NCI-H2227 (cell line): ENCODE measurements at regions not wholly inside any gene's neighbourhood (a gene's known extent, or its start where the extent isn't known, plus 50 kb on each side); places are given as distances from the start of the nearest gene placed in this dataset.

Experiments used
- DNase-seq: peaks from one replicate; lab custom pipeline; 2025; ENCODE audit not compliant: unreplicated experiment; lab: John Stamatoyannopoulos, UW

- no peak for DNase-seq
Observed at GRCh38 chr9:135023786-135024405, 63.6 kb upstream of the OLFM1 start.

DNA sequence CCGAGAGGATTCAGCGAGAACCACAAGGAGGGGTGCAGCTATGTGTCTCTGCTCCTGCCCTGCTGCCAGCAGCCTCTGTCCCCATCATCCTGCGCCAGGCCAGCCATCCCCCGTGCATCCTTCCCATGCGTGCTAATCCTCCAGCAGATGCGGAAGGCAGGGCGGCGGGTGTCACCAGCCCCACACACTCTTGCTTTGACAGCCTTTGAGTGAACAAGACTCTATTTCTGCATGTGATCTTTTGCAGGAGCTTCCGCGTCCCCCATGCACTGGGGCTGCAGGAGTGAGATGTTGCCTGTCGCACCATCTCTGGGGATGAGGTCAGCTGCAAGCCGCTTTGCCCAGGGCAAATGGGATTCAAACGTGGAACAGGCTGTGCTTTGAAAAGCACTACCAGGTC is 58.0 kb upstream of the OLFM1 start:
- DNase-seq: no peak

- DNase-seq: no peak
Observed at GRCh38 chr9:135029871-135030565, 57.5 kb upstream of the OLFM1 start.

DNA sequence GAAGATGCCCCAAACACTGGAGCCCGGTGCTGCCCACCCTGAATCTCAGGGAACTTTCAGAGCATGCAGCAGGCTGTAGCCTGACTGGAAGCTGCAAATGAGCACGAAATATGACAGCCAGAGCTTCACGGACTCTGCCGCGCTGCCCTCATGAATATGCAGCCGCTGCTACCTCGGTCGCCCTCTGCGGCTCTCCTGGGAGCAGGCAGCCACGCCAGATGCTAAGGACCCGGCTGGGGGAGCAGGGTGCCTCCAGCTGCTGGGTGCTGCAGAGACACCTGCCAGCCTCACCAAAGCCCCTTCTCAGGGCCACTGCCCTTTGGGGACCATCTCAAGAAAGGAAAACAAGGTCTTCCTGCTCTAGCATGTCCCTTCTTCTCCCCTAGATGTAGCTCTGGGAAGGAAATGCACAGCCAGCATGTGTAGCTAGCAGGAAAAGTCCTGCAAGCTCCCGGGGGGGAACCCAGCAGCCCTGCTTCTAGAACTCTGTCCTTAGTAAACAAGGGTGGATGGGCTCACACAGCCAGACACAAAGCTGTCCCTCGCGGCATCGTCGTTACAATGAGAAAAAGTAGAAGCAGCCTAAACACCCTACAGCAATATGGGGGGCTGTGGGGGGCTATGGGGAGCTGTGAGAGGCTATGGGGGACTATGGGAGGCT is 56.8 kb upstream of the OLFM1 start:
- peak; percentile 6 for DNase-seq

- no peak for DNase-seq
Observed at GRCh38 chr9:135032041-135032835, 55.2 kb upstream of the OLFM1 start.

- no peak for DNase-seq
Observed at GRCh38 chr9:135032868-135033460, 54.5 kb upstream of the OLFM1 start.

DNA sequence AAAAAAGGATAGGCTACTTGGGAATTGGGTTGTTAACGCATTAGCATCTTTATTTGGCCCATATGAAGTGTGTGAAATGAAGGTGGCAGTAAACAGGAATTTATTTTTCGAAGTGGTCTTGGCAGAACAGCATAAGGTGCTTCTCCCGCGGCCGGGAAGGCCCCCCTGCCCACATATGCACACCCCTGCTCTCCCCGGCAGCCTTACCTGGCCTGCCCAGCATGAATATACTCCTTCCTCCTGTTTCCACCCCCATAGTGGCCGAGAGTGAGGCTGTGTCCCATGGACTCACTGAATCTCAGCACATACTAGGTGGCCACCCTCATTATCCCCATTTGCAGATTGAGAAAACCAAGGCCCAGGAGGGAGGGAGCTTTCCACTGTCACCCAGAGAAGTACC is 54.0 kb upstream of the OLFM1 start:
- DNase-seq: no peak

DNA sequence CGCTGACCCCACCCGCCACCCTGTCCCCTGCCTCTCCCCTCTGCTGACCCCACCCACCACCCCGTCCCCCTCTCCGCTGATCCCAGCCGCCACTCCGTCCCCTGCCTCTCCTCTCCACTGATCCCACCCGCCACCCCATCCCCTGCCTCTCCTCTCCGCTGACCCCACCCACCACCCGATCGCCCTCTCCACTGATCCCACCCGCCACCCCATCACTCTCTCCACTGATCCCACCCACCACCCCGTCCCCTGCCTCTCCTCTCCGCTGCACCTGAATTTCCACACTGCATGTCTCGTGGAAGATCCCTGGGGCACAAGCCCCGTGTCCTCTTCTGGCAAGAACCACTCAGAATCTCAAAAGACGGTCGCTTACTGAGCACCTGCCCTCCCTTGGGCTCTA is 53.4 kb upstream of the OLFM1 start:
- no peak for DNase-seq

GRCh38 chr9:135035781-135036760 is 51.4 kb upstream of the OLFM1 start:
- no peak for DNase-seq

DNA sequence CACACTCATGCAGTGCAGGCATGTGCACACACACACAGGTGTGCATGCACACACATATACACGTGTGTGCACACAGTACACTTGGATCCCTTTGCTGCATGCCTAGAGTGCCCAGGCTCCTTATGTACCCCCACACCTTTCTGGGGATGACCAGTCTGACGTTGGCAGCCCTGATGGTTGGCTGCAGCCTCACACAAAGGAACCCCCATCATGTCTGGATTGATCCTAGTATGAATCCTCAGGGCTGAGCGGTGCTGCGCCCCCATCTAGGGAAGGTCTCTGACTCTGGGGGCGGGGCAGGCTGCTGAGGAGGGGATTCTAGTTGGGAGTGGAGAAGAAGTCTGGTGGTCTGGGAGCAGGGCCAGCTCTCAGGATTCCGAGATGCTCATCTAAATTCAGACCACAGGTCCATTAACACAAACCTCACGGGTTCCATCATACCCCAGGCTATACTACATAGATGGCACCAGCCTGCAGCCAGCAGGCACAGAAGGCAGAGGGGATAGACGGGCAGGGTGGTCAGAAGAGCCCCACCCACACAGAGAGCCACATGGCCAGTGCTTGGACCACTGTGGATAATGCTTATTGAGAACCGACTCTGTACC is 50.5 kb upstream of the OLFM1 start:
- DNase-seq: no peak

- no peak for DNase-seq
Observed at GRCh38 chr9:135037521-135038250, 49.8 kb upstream of the OLFM1 start.
